ENCODE measurements at regions not wholly inside any gene's neighbourhood (a gene's known extent, or its start where the extent isn't known, plus 50 kb on each side); places are given as distances from the start of the nearest gene placed in this dataset.

DNA sequence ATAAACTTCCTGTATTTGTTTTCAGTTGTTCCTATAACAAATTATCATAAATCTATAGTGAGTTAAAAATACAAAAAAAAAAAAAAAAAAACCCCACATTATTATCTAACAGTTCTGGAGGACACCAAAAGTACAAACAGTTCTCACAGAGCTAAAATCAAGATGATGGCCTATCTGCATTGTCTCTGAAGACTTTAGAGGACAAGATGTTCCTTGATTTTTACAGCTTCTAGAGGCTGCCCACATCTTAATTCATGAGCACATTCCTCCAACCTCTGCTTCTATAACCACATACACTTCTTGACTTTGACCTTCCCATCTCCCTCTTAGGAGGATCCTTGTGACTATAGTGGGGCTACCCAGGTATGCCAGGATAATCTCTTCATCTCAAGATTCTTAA is 806.1 kb downstream of the LTN1 start:
- no peaks in the 10 kb centered on the region for H3K4me1 Mint-ChIP-seq
- Histone ChIP-seq H3K9ac (ENCODE audit: insufficient read depth, low read length, poor library complexity, severe bottlenecking) (no peak overlapping the region), H4K20me1 (ENCODE audit: insufficient read depth, low read length) (no peaks in the 10 kb centered on the region), H3K36me3 (replicated peaks in 1 of 2; ENCODE audit: control insufficient read depth in 1 of 2, insufficient read depth in 2 of 2, low read length in 2 of 2) (no peaks in the 10 kb centered on the region), H3K9me3 (replicated peaks in 1 of 2; ENCODE audit: control insufficient read depth in 1 of 2, insufficient read depth in 1 of 2, low read length in 2 of 2) (peaks cover 8 to 12% of the 10 kb centered on the region in 2 donors), H3K4me2 (replicated peaks; ENCODE audit: extremely low read depth, low read length, poor library complexity, severe bottlenecking) (no peak overlapping the region), H2AFZ (ENCODE audit: insufficient read depth, low read depth, low read length, poor library complexity, severe bottlenecking) (no peak overlapping the region), H3K27ac (ENCODE audit: low read depth in 1 of 2, low read length in 2 of 2) (no peak overlapping the region), H3K27me3 (ENCODE audit: control insufficient read depth in 2 of 2, insufficient read depth in 2 of 2, low read length in 2 of 2) (no peaks in the 10 kb centered on the region), H3K79me2 (ENCODE audit: insufficient read depth, low read length) (no peaks in the 10 kb centered on the region), H3K4me3 (replicated peaks in 1 of 3; ENCODE audit: low read depth in 2 of 3, low read length in 3 of 3) (no peak overlapping the region), H3K4me1 (ENCODE audit: control insufficient read depth in 1 of 2, insufficient read depth in 2 of 2, low read length in 2 of 2) (no peaks in the 10 kb centered on the region)
- H3K4me3 Mint-ChIP-seq: no peak overlapping the region
- H3K27ac Mint-ChIP-seq: peak overlapping the region in 1 of 7 donors; percentile 52
- no peak for DNase-seq
- intact Hi-C loops (cut with micrococcal nuclease): no loop called here
- no peaks in the 10 kb centered on the region for H3K36me3 Mint-ChIP-seq
- TF ChIP-seq, protein P1, sequence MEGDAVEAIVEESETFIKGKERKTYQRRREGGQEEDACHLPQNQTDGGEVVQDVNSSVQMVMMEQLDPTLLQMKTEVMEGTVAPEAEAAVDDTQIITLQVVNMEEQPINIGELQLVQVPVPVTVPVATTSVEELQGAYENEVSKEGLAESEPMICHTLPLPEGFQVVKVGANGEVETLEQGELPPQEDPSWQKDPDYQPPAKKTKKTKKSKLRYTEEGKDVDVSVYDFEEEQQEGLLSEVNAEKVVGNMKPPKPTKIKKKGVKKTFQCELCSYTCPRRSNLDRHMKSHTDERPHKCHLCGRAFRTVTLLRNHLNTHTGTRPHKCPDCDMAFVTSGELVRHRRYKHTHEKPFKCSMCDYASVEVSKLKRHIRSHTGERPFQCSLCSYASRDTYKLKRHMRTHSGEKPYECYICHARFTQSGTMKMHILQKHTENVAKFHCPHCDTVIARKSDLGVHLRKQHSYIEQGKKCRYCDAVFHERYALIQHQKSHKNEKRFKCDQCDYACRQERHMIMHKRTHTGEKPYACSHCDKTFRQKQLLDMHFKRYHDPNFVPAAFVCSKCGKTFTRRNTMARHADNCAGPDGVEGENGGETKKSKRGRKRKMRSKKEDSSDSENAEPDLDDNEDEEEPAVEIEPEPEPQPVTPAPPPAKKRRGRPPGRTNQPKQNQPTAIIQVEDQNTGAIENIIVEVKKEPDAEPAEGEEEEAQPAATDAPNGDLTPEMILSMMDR (IDR thresholded peaks at IDR 0.05): no peak
- peaks cover 7 to 16% (median 11%) of the 10 kb centered on the region in 7 donors for H3K9me3 Mint-ChIP-seq
- H3K27me3 Mint-ChIP-seq (ENCODE audit: low read depth in 3 of 3): peaks cover 0 to 1% (median 0%) of the 10 kb centered on the region in 3 donors

DNA sequence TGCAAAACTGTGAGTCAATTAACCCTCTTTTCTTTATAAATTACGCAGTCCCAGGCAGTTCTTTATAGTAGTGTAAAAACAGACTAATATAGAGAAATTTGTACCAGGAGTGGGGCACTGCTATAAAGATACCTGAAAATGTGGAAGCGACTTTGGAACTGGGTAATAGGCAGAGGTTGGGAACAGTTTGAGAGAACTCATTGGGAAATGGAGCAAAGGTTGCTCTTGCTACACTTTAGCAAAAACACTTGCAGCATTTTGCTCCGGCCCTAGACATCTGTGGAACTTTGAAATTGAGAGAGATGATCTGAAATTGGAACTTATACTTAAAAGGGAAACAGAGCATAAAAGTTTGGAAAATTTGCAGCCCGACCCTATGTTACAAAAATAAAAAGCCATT is 810.9 kb downstream of the LTN1 start:
- Histone ChIP-seq H3K9me3 (replicated peaks in 1 of 2; ENCODE audit: control insufficient read depth in 1 of 2, insufficient read depth in 1 of 2, low read length in 2 of 2) (peaks cover 8 to 12% of the 10 kb centered on the region in 2 donors), H3K4me1 (ENCODE audit: control insufficient read depth in 1 of 2, insufficient read depth in 2 of 2, low read length in 2 of 2) (no peaks in the 10 kb centered on the region), H3K27ac (ENCODE audit: low read depth in 1 of 2, low read length in 2 of 2) (no peak overlapping the region), H3K27me3 (ENCODE audit: control insufficient read depth in 2 of 2, insufficient read depth in 2 of 2, low read length in 2 of 2) (no peaks in the 10 kb centered on the region), H2AFZ (ENCODE audit: insufficient read depth, low read depth, low read length, poor library complexity, severe bottlenecking) (no peak overlapping the region), H3K36me3 (replicated peaks in 1 of 2; ENCODE audit: control insufficient read depth in 1 of 2, insufficient read depth in 2 of 2, low read length in 2 of 2) (no peaks in the 10 kb centered on the region), H3K4me3 (replicated peaks in 1 of 3; ENCODE audit: low read depth in 2 of 3, low read length in 3 of 3) (no peak overlapping the region), H3K4me2 (replicated peaks; ENCODE audit: extremely low read depth, low read length, poor library complexity, severe bottlenecking) (no peak overlapping the region), H4K20me1 (ENCODE audit: insufficient read depth, low read length) (no peaks in the 10 kb centered on the region), H3K79me2 (ENCODE audit: insufficient read depth, low read length) (no peaks in the 10 kb centered on the region), H3K9ac (ENCODE audit: insufficient read depth, low read length, poor library complexity, severe bottlenecking) (no peak overlapping the region)
- H3K4me3 Mint-ChIP-seq: no peak overlapping the region
- H3K27me3 Mint-ChIP-seq (ENCODE audit: low read depth in 3 of 3): no peaks in the 10 kb centered on the region
- intact Hi-C loops (cut with micrococcal nuclease): no loop called here
- no peak overlapping the region for H3K27ac Mint-ChIP-seq
- TF ChIP-seq, protein P1 (IDR thresholded peaks at IDR 0.05): no peak
- H3K36me3 Mint-ChIP-seq: no peaks in the 10 kb centered on the region
- DNase-seq: no peak
- peaks cover 5 to 16% (median 12%) of the 10 kb centered on the region in 7 donors for H3K9me3 Mint-ChIP-seq
- 100% methylated on average over 1 of the region's 4 CpGs for WGBS (ENCODE audit: insufficient coverage)
- H3K4me1 Mint-ChIP-seq: no peaks in the 10 kb centered on the region
